DLD1 (cell line): ENCODE measurements at regions not wholly inside any gene's neighbourhood (a gene's known extent, or its start where the extent isn't known, plus 50 kb on each side); places are given as distances from the start of the nearest gene placed in this dataset.

Experiments used
- in situ Hi-C: cut with HindIII; loops from 2 replicates; pipeline ENCODE4 v1.10.0; 2017; ENCODE audit warnings: low sequenced_read_pairs

- in situ Hi-C loops: no loop called here
Observed at GRCh38 chr4:13892739-13893105, 265.2 kb upstream of the BOD1L1 start.

- in situ Hi-C loops: no loop called here
Observed at GRCh38 chr4:13893211-13893610, 265.7 kb upstream of the BOD1L1 start.

GRCh38 chr4:13893987-13894386 is 266.5 kb upstream of the BOD1L1 start:
- in situ Hi-C loops: no loop called here

- in situ Hi-C loops: no loop called here
Observed at GRCh38 chr4:13900780-13901179, 273.3 kb upstream of the BOD1L1 start.

GRCh38 chr4:13902146-13902545 is 274.6 kb upstream of the BOD1L1 start:
- in situ Hi-C loops: no loop called here

GRCh38 chr4:13903061-13903460 is 275.5 kb upstream of the BOD1L1 start:
- in situ Hi-C loops: no loop called here

- in situ Hi-C loops: no loop called here
Observed at GRCh38 chr4:13903901-13904300, 276.4 kb upstream of the BOD1L1 start.

GRCh38 chr4:13905543-13905942 is 278.0 kb upstream of the BOD1L1 start:
- in situ Hi-C loops: no loop called here

GRCh38 chr4:13906727-13907126 is 279.2 kb upstream of the BOD1L1 start:
- in situ Hi-C loops: no loop called here

- in situ Hi-C loops: no loop called here
Observed at GRCh38 chr4:13907255-13907751, 279.8 kb upstream of the BOD1L1 start.

- in situ Hi-C loops: no loop called here
Observed at GRCh38 chr4:13908455-13908854, 280.9 kb upstream of the BOD1L1 start.

- in situ Hi-C loops: no loop called here
Observed at GRCh38 chr4:13910556-13910955, 283.0 kb upstream of the BOD1L1 start.

GRCh38 chr4:13911256-13911655 is 283.7 kb upstream of the BOD1L1 start:
- in situ Hi-C loops: no loop called here

GRCh38 chr4:13912436-13912925 is 285.0 kb upstream of the BOD1L1 start:
- in situ Hi-C loops: no loop called here

GRCh38 chr4:13912966-13913365 is 285.4 kb upstream of the BOD1L1 start:
- in situ Hi-C loops: no loop called here

GRCh38 chr4:13917015-13917414 is 289.5 kb upstream of the BOD1L1 start:
- in situ Hi-C loops: no loop called here

- in situ Hi-C loops: no loop called here
Observed at GRCh38 chr4:13918110-13918509, 290.6 kb upstream of the BOD1L1 start.

GRCh38 chr4:13918991-13919441 is 291.5 kb upstream of the BOD1L1 start:
- in situ Hi-C loops: no loop called here

- in situ Hi-C loops: loop anchor here (10.0 kb wide), 1 partner anchor 245 kb away; no protein-coding TSS in a partner anchor
Observed at GRCh38 chr4:13920111-13920875, 292.8 kb upstream of the BOD1L1 start.

- in situ Hi-C loops: loop anchor here (10.0 kb wide), 1 partner anchor 246 kb away; no protein-coding TSS in a partner anchor
Observed at GRCh38 chr4:13920901-13921300, 293.4 kb upstream of the BOD1L1 start.

GRCh38 chr4:13921805-13922204 is 294.3 kb upstream of the BOD1L1 start:
- in situ Hi-C loops: loop anchor here (10.0 kb wide), 1 partner anchor 247 kb away; no protein-coding TSS in a partner anchor

GRCh38 chr4:13922459-13922858 is 294.9 kb upstream of the BOD1L1 start:
- in situ Hi-C loops: loop anchor here (10.0 kb wide), 1 partner anchor 248 kb away; no protein-coding TSS in a partner anchor
